WI38 (cell line): ENCODE measurements at regions not wholly inside any gene's neighbourhood (a gene's known extent, or its start where the extent isn't known, plus 50 kb on each side); places are given as distances from the start of the nearest gene placed in this dataset.
"Not testable (repeated sequence)": the region's sequence is repeated elsewhere in the genome, so short reads cannot be mapped to it uniquely, and the experiment has no call there.

Experiments
- H3K4me3 ChIP-seq: 2 replicates; pipeline ENCODE4 v1.5.1; 2011; ENCODE audit warnings: low read depth, mild to moderate bottlenecking, control low read depth, low read length
- TF ChIP-seq, protein P1 (sequence below): IDR thresholded peaks from 2 replicates; pipeline ENCODE4 v1.5.1; 2012; ENCODE audit warnings: low read depth, mild to moderate bottlenecking, control low read depth, low read length

DNA sequence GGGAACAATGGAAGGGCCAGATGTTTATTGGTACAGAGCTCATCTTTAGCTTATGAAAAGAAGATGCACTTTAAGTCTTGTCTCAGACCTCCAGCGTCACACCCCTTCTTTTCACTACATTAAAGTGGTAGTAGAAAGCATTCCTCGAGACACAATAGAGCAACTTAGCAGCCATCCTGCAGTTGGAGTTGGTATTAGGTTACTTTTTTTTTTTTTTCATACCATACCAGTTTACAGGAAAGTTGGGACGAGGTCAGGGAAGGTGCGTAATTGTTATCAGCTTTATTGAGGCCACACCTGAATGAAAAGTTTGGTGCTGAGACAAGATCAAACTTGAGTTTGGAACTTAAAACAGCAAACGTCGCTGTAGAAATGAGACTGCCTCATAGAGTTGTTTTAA, 203.8 kb downstream of the SOX2 start:
- no peak overlapping the region for H3K4me3 ChIP-seq
- TF ChIP-seq, protein P1, sequence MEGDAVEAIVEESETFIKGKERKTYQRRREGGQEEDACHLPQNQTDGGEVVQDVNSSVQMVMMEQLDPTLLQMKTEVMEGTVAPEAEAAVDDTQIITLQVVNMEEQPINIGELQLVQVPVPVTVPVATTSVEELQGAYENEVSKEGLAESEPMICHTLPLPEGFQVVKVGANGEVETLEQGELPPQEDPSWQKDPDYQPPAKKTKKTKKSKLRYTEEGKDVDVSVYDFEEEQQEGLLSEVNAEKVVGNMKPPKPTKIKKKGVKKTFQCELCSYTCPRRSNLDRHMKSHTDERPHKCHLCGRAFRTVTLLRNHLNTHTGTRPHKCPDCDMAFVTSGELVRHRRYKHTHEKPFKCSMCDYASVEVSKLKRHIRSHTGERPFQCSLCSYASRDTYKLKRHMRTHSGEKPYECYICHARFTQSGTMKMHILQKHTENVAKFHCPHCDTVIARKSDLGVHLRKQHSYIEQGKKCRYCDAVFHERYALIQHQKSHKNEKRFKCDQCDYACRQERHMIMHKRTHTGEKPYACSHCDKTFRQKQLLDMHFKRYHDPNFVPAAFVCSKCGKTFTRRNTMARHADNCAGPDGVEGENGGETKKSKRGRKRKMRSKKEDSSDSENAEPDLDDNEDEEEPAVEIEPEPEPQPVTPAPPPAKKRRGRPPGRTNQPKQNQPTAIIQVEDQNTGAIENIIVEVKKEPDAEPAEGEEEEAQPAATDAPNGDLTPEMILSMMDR = no peak

DNA sequence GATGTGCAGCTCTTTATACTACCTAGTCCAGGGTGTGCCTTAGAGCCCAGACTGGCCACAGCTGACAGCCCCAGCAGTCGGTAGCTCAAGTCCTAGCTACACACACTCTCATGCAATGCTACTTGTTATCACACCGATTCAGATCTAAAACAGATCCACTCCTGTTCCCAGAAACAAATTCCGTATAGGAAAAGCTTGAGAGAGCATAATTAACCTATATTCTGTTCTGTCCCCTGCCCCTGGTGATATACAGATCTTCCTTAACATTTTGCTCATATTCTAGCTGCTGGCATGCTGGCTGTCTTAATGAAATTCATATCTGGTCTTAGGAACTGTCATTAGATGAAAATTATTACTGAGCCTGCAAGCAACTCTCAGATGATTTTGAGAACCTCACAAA, 204.3 kb downstream of the SOX2 start:
- TF ChIP-seq, protein P1 = no peak
- H3K4me3 ChIP-seq = no peak overlapping the region

DNA sequence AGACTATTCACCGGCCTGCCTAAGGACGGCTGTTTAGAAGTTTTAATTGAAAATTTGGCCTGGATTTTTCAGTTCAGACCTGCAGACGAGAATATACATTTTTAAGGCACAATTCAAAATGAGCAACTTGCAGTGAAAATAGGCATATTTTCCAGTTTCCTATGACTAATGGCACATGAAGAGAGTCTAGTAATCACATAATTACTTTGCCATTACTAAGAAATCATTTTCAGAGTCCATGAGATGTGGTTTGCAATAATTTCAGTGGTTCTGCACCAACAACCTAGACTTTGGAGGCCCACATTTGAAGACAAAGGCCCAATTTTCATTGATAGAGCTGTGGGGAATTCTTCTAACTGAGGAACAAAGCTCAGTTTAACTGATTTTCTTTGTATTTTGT, 205.3 kb downstream of the SOX2 start:
- no peak overlapping the region for H3K4me3 ChIP-seq
- TF ChIP-seq, protein P1 = no peak

DNA sequence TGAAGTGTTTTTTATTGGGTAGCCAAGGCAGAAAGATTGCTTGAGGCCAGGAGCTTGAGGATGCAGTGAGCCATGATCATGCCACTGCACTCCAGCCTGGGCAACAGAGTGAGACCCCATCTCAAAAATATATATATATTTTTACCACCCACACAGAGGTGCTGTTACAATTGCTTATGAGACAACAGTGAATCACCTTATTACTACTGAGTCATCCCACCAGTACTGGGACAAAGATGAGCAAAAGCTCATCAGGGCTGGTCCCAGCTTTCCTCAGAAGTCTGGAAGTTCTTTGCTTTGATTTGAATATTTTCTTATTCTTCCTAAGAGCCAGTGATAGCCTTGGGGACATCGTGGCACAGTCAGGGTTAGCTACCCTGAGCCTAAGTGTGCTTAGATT, 207.7 kb downstream of the SOX2 start:
- TF ChIP-seq, protein P1 = no peak
- H3K4me3 ChIP-seq = no peak overlapping the region

DNA sequence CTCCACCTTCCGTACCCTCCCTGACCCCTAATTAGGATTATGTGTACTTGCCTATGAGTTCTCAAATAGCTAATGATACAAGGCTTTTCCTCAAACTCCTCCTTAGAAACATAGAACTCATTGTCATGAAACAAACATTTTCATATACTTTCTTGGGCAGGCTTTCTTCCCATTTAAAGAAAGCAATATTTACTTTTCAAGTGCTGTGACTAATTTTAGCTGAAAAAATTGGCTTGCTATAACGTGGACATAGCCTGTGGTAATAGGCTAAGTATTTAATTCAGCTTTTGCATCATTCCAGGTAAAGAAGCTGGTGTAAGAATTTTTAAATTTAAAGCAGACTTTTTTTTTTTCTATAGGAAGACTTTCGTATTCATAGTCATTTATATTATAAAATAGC, 208.7 kb downstream of the SOX2 start:
- TF ChIP-seq, protein P1 = no peak
- no peak overlapping the region for H3K4me3 ChIP-seq

DNA sequence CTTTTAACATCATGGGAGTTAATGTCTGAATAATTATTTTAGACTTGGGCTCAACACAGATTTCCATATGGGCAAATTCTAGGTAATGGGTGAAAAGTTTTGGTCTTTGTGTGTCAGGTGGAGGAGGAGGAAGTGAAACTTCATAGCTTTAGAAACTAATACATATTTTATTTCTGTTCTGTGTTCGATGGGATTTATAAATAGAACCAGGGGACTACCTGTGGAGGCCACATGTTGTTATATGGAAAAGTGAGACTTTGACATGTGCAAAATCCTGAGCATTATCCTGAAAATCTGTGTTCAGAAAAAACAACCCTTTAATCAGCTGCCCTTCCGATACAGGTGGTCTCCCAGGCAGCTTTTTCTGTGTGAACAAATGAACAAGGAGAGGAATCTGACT, 209.5 kb downstream of the SOX2 start:
- no peak overlapping the region for H3K4me3 ChIP-seq
- TF ChIP-seq, protein P1 = no peak

DNA sequence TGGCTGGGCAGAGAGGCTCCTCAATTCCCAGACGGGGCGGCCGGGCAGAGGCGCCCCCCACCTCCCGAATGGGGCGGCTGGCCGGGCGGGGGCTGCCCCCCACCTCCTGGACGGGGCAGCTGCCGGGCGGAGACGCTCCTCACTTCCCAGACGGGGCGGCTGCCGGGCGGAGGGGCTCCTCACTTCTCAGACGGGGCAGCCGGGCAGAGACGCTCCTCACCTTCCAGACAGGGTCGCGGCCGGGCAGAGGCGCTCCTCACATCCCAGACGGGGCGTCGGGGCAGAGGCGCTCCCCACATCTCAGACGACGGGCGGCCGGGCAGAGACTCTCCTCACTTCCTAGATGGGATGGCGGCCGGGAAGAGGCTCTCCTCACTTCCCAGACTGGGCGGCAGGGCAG, 214.1 kb downstream of the SOX2 start:
- H3K4me3 ChIP-seq = not testable (repeated sequence)

DNA sequence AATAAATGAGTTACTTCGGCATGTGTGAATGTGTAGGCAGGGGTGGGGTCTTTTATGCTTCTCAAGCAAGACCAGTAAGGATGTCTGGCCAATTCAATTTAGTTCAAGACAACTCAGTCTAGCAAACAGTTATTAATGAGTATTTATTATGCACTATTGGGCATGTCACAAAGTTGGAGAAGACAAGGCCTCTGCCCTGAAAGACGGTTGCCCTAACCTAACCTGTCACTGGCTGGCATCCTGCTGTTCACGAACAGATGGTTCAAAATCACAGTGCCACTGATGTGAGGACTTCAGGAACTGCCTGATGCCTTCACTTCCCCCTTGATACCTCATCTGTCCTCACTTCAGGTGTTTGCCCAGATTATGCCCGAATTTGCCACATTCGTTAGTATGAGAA, 217.8 kb downstream of the SOX2 start:
- TF ChIP-seq, protein P1 = no peak
- no peak overlapping the region for H3K4me3 ChIP-seq
